Ovary (tissue), 7 donors: ENCODE measurements at regions not wholly inside any gene's neighbourhood (a gene's known extent, or its start where the extent isn't known, plus 50 kb on each side); places are given as distances from the start of the nearest gene placed in this dataset.

Experiments used
- DNase-seq, 5 donors: peaks; one replicate each; pipeline ENCODE4 v3.0.0-alpha.2; 2019 to 2020
- H3K27ac ChIP-seq, 2 donors: fragments of 200-600 bp; one replicate each; pipeline versions ENCODE4 v1.5.1 to v1.8.0; 2019 to 2022
- H3K27me3 ChIP-seq: fragments of 200-600 bp; one replicate; pipeline ENCODE4 v1.8.0; 2022
- H3K36me3 ChIP-seq: fragments of 200-600 bp; sonication (generic); one replicate; pipeline ENCODE4 v1.5.1; 2019
- H3K4me1 ChIP-seq: one replicate; pipeline ENCODE4 v1.8.1; 2013; ENCODE audit warnings: mild to moderate bottlenecking, moderate library complexity; ENCODE audit not compliant: insufficient read depth
- H3K4me3 ChIP-seq: fragments of 200-600 bp; sonication (generic); one replicate; pipeline ENCODE4 v1.5.1; 2017
- H3K9me3 ChIP-seq, 2 donors: fragments of 200-600 bp in 1 of 2; sonication (generic) in 1 of 2; one replicate each; pipeline versions ENCODE4 v1.5.1 to v1.8.1; 2013 to 2019; ENCODE audit warnings: mild to moderate bottlenecking in 1 of 2, moderate library complexity in 1 of 2
- EP300 ChIP-seq: sonication (generic); formaldehyde crosslinking; IDR thresholded peaks from one replicate; pipeline ENCODE4 v1.6.1; 2017; ENCODE audit warnings: antibody characterized with exemption
- POLR2A ChIP-seq: fragments of 450-650 bp; IDR thresholded peaks from one replicate; pipeline ENCODE4 v1.6.1; 2017; ENCODE audit warnings: antibody characterized with exemption, mild to moderate bottlenecking, moderate library complexity
- WGBS, 3 donors: extraction: QIAGEN DNeasy Blood & Tissue Kit in 1 of 3; methylation state at CpG; one replicate each; pipeline versions ENCODE4 v1.1.5 to v1.1.7; 2013 to 2017; 5-methylcytosine and 5-hydroxymethylcytosine counted together
- intact Hi-C, 4 donors: fragments of 100-400 bp; cut with DNase I; formaldehyde crosslinking; loops; one replicate each; pipeline versions ENCODE4 v1.11.0 to v1.15.1; 2022 to 2023
- TF ChIP-seq, protein P1 (sequence below), 3 donors: fragments of 450-650 bp in 2 of 3; fragments of 200-600 bp in 1 of 3; IDR thresholded peaks; one replicate each; pipeline versions ENCODE4 v1.5.1 to v1.8.0; 2016 to 2022; ENCODE audit warnings: antibody characterized with exemption in 3 of 3, mild to moderate bottlenecking in 1 of 3
- donor health status: DM: no; HTN: no; CAD: no; lungs with moderate emphysema.
- donor health status: DM: no; HTN: no; CAD: no.
- donor health status: Bipolar disorder and iron deficiency.
- donor health status: DM: no; HTN: no; CAD: no.
- donor health status: DM: yes; HTN: yes; CAD: no.

GRCh38 chr2:160812830-160813505 is 319.4 kb upstream of the RBMS1 start:
- intact Hi-C loops, result no loop called here
- no peak overlapping the region for H3K4me3 ChIP-seq

DNA sequence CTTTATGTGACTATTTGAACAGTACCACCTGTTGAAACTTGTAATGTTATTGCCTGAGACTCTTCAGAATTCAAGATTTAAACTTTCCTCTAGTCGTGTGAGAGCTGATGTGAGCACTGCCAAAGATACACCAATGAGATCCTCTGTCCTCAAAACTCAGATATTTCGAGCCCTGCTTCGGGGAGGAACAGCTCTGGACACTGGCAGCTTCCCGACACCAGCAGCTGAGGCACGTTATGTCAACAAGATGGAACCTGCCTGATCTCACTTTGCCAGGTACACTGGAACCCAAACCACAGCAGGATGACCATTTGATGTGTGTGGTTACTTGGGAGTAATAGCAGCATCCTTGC is 319.9 kb upstream of the RBMS1 start:
- 23 to 30% (median 28%) methylated on average over 5 of the region's 5 CpGs for WGBS, 3 donors
- intact Hi-C loops, result no loop called here
- Histone ChIP-seq H3K9me3 (no peaks in the 10 kb centered on the region), H3K36me3 (no peaks in the 10 kb centered on the region), H3K4me1 (peaks cover 3% of the 10 kb centered on the region), H3K27ac (peak overlapping the region in 1 of 2 donors; percentile 6), H3K4me3 (no peak overlapping the region), H3K27me3 (no peaks in the 10 kb centered on the region)
- TF ChIP-seq, protein P1, sequence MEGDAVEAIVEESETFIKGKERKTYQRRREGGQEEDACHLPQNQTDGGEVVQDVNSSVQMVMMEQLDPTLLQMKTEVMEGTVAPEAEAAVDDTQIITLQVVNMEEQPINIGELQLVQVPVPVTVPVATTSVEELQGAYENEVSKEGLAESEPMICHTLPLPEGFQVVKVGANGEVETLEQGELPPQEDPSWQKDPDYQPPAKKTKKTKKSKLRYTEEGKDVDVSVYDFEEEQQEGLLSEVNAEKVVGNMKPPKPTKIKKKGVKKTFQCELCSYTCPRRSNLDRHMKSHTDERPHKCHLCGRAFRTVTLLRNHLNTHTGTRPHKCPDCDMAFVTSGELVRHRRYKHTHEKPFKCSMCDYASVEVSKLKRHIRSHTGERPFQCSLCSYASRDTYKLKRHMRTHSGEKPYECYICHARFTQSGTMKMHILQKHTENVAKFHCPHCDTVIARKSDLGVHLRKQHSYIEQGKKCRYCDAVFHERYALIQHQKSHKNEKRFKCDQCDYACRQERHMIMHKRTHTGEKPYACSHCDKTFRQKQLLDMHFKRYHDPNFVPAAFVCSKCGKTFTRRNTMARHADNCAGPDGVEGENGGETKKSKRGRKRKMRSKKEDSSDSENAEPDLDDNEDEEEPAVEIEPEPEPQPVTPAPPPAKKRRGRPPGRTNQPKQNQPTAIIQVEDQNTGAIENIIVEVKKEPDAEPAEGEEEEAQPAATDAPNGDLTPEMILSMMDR (IDR thresholded peaks at IDR 0.05), result no peak
- TF ChIP-seq POLR2A, result no peak
- TF ChIP-seq EP300, result no peak
- peak in 1 of 5 donors; percentile 15 for DNase-seq

More at GRCh38 chr2:160812830-160813505, 319.4 kb upstream of the RBMS1 start:
- H3K9me3 ChIP-seq, result no peaks in the 10 kb centered on the region
- WGBS, 3 donors, result 32 to 39% (median 38%) methylated on average over 6 of the region's 6 CpGs
- H3K36me3 ChIP-seq, result no peaks in the 10 kb centered on the region
- no peak for DNase-seq
- no peaks in the 10 kb centered on the region for H3K27me3 ChIP-seq
- H3K27ac ChIP-seq, result peak overlapping the region in 1 of 2 donors; percentile 6
- TF ChIP-seq POLR2A (no peak), EP300 (no peak)
- TF ChIP-seq, protein P1 (IDR thresholded peaks at IDR 0.05), result no peak
- peaks cover 3% of the 10 kb centered on the region for H3K4me1 ChIP-seq

DNA sequence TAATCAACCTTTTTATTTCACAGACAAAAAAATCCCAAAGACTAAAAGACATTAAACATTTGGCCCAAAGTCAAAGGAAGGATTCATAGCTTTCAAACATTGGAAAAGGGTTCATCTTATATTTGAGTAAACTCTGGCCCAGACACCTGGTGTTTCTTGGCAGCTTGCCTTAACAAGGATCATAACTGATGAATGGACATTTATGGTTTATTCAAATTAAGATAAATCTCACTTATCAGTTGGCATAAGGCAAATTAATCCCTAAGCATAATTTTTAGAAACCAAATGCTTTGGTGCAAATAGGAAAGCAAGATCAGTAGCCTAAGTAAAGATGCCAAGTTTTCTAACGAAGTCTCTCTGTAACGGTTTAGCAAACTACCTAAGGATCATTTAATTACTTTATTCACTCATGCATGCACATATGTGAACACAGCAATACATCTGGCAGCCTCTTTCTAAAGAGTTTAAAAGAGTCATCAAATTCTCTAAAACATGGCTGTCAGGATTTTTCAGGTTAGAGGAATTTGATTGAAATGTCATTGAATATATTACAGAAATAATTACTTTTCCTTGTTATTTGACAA is 323.4 kb upstream of the RBMS1 start:
- no peak for DNase-seq
- Histone ChIP-seq H3K27me3 (no peaks in the 10 kb centered on the region), H3K4me1 (peaks cover 3% of the 10 kb centered on the region), H3K4me3 (no peak overlapping the region), H3K36me3 (no peaks in the 10 kb centered on the region), H3K9me3 (no peaks in the 10 kb centered on the region), H3K27ac (no peak overlapping the region)
- 47 to 61% (median 58%) methylated on average over 2 of the region's 2 CpGs for WGBS, 3 donors
- TF ChIP-seq POLR2A, result no peak
- TF ChIP-seq, protein P1 (IDR thresholded peaks at IDR 0.05), result no peak
- TF ChIP-seq EP300, result no peak
- intact Hi-C loops, result no loop called here

DNA sequence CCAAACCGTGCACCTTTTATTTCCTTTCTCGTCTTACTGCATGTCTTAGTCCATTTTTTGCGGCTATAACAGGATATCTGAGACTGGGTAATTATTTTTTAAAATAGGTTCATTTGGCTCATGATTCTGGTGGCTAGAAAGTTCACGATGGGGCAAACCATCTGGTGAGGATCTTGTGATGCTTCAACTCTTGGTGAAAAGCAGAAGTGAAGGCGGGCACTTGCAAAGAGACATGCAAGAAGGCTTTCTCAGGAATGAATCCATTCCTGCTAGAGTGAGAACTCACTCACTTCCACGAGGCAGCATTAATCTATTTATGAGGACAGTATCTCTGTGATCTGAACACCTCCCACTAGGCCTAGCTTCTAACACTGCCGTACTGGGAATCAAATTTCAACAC is 327.1 kb upstream of the RBMS1 start:
- Histone ChIP-seq H3K4me1 (no peaks in the 10 kb centered on the region), H3K36me3 (no peaks in the 10 kb centered on the region), H3K27me3 (no peaks in the 10 kb centered on the region), H3K4me3 (no peak overlapping the region), H3K9me3 (no peaks in the 10 kb centered on the region), H3K27ac (no peak overlapping the region)
- TF ChIP-seq POLR2A (no peak), EP300 (no peak)
- TF ChIP-seq, protein P1 (IDR thresholded peaks at IDR 0.05), result no peak
- 81 to 89% (median 82%) methylated on average over 7 of the region's 7 CpGs for WGBS, 3 donors
- intact Hi-C loops, result no loop called here
- DNase-seq, result no peak
